ENCODE measurements at regions not wholly inside any gene's neighbourhood (a gene's known extent, or its start where the extent isn't known, plus 50 kb on each side); places are given as distances from the start of the nearest gene placed in this dataset.

GRCh38 chr1:189659731-189660130 is 817.9 kb downstream of the BRINP3 start:
- no peak for TF ChIP-seq POLR2AphosphoS5 (IDR thresholded peaks at IDR 0.05; ENCODE audit: low read depth)
- no peak for TF ChIP-seq REST (IDR thresholded peaks at IDR 0.05; ENCODE audit: unreplicated experiment)
- no peak for TF ChIP-seq CTCF (conservative IDR thresholded peaks at IDR 0.05; ENCODE audit: low read depth in 2 of 2)
- no peak for TF ChIP-seq CREB1 (CRISPR knock-in tag; IDR thresholded peaks at IDR 0.05; ENCODE audit: low read depth)
- no peak for TF ChIP-seq STAT1 (IDR thresholded peaks at IDR 0.05; ENCODE audit: unreplicated experiment)
- no peak for TF ChIP-seq EZH2 (IDR thresholded peaks at IDR 0.05; ENCODE audit: low read depth, unreplicated experiment)
- no peak for TF ChIP-seq EZH2phosphoT487 (IDR thresholded peaks at IDR 0.05; ENCODE audit: unreplicated experiment)
- no peak for TF ChIP-seq ETS1 (IDR thresholded peaks at IDR 0.05)
- TF ChIP-seq JUNB (IDR thresholded peaks at IDR 0.05; ENCODE audit: unreplicated experiment) = no peak

Measured in GM23338 (cell line).